ENCODE measurements at regions not wholly inside any gene's neighbourhood (a gene's known extent, or its start where the extent isn't known, plus 50 kb on each side); places are given as distances from the start of the nearest gene placed in this dataset.

- no peak overlapping the region for H3K18ac ChIP-seq (ENCODE audit: low read depth, low read length)
- no peaks in the 10 kb centered on the region for H3K79me1 ChIP-seq (ENCODE audit: low read depth in 1 of 2, low read length in 2 of 2)
- no peak overlapping the region for H2BK120ac ChIP-seq (ENCODE audit: low read depth, low read length)
- H2AK9ac ChIP-seq (replicated peaks; ENCODE audit: low read depth, low read length, poor library complexity), result no peak overlapping the region
- no CpG with 5 or more reads among the region's 7 CpGs for WGBS, 2 experiments (ENCODE audit: extremely low coverage in 2 of 2, insufficient read length in 1 of 2)
- dilution Hi-C loops (cut with HindIII; ENCODE audit: low sequenced_read_pairs, unreplicated experiment) (no loop called here), intact Hi-C loops (cut with micrococcal nuclease) (no loop called here), in situ Hi-C loops (cut with MboI; ENCODE audit: low sequenced_read_pairs) (no loop called here)
- ChIA-PET POLR2A (ENCODE audit: unreplicated experiment) (no interaction called here), CTCF (no interaction called here)
- H3K4me2 ChIP-seq (ENCODE audit: low read depth, low read length), result no peak overlapping the region
- TF ChIP-seq POLR2A (IDR thresholded peaks at IDR 0.05; ENCODE audit: low read depth, low read length) (no peak), RAD21 (IDR thresholded peaks at IDR 0.05; ENCODE audit: low read length) (no peak), CEBPB (IDR thresholded peaks at IDR 0.05; ENCODE audit: low read depth, low read length) (no peak), MAZ (IDR thresholded peaks at IDR 0.05; ENCODE audit: borderline replicate concordance, low read depth, low read length) (no peak)
- H2BK5ac ChIP-seq (ENCODE audit: low read depth, low read length, poor library complexity, severe bottlenecking), result no peak overlapping the region
- no peak overlapping the region for H2BK15ac ChIP-seq (ENCODE audit: low read depth, low read length)
- H3K56ac ChIP-seq (ENCODE audit: extremely low read depth, insufficient read depth, low read length), result no peak overlapping the region
- H3K9me3 ChIP-seq (ENCODE audit: control insufficient read depth, insufficient read depth, low read length), result peaks cover 29% of the 10 kb centered on the region
- no peaks in the 10 kb centered on the region for H3K27me3 ChIP-seq (ENCODE audit: control insufficient read depth, insufficient read depth, low read length)
- H3K23ac ChIP-seq (ENCODE audit: low read depth, low read length), result no peak overlapping the region
- no peak overlapping the region for H3K14ac ChIP-seq (replicated peaks; ENCODE audit: low read depth, low read length)
- H2AFZ ChIP-seq (replicated peaks; ENCODE audit: low read length, poor library complexity), result no peak overlapping the region
- no peak overlapping the region for H4K8ac ChIP-seq (ENCODE audit: low read depth in 2 of 2, low read length in 2 of 2)
- BruUV-seq (replicated peaks), result no TSS peak
- no peak overlapping the region for H3K4me3 ChIP-seq (ENCODE audit: insufficient read depth, low read depth, low read length)
- H3K4me1 ChIP-seq (ENCODE audit: control insufficient read depth, insufficient read depth, low read length), result no peaks in the 10 kb centered on the region
- no peaks in the 10 kb centered on the region for H3K36me3 ChIP-seq (ENCODE audit: control insufficient read depth, insufficient read depth, low read length)
- H2AK5ac ChIP-seq (ENCODE audit: low read depth, low read length), result no peak overlapping the region
- ATAC-seq (ENCODE audit: low read depth), result no peak
- no peak overlapping the region for H4K5ac ChIP-seq (ENCODE audit: low read depth, low read length)
- no peaks in the 10 kb centered on the region for H4K20me1 ChIP-seq (ENCODE audit: insufficient read depth, low read length)
- DNase-seq, result no peak
- H3K9me1 ChIP-seq (ENCODE audit: insufficient read depth, low read length), result no peaks in the 10 kb centered on the region
- no peak overlapping the region for H2BK20ac ChIP-seq (ENCODE audit: low read depth, low read length)
- no peak overlapping the region for H3K9ac ChIP-seq (ENCODE audit: low read depth, low read length)
- no peak overlapping the region for H4K91ac ChIP-seq (ENCODE audit: insufficient read depth, low read depth, low read length)
- no peak overlapping the region for H3K27ac ChIP-seq (ENCODE audit: insufficient read depth, low read length)
- H3K4ac ChIP-seq (ENCODE audit: low read depth, low read length), result no peak overlapping the region
Measured at GRCh38 chr13:19075418-19075817, 106.2 kb downstream of the TUBA3C start.
